ENCODE measurements at regions not wholly inside any gene's neighbourhood (a gene's known extent, or its start where the extent isn't known, plus 50 kb on each side); places are given as distances from the start of the nearest gene placed in this dataset.
A peak's percentile ranks its signal among the peaks of the same experiment; 100 is the strongest.

DNA sequence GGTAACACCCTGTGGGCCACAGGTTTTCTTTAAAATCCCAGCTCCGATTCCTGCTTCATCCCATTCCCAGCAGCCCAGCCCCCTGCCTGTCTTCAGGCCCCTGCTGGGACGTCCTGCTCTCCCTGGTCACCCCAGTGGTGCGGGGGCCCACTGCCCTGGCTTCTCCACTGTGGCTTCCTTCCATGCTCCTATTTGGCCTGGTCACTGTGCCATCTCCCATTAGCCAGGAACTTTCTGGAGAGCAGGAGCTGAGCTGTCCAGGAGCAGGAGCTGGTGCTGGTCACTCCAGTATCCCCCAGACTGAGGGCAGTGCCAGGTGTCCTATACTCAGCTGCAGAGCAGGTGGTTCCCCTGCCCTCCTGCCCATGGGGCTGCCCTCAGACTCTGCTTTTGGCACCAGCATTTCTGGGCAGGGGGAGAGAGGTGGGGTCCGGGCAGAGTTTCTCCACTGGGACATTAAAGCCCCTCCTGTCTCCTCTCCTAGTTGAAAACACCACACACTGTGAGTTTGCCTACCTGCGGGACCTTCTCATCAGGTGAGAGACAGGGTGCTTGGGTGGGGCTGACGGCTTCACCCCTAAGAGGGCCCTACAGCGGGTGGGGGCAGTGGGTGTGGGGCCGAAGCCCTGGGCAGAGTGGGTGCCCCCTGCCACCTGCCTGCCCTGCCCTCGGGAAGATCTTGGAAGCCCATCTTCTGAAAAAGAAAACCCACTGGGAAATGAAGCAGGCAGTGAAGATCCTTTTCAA, 356.2 kb downstream of the SEC14L1 start:
- H4K20me1 ChIP-seq (ENCODE audit: insufficient read depth, low read length), result peaks cover 16% of the 10 kb centered on the region; the same call in 1 of the 2 replicates
- no peak overlapping the region for H3K9ac ChIP-seq (ENCODE audit: insufficient read depth, low read depth, low read length)
- H3K9me3 ChIP-seq (ENCODE audit: low read length), result no peaks in the 10 kb centered on the region
- FAIRE-seq (no peak), ATAC-seq (no peak), DNase-seq (ENCODE audit: low spot score) (no peak)
- no peak overlapping the region for H2AFZ ChIP-seq (ENCODE audit: low read length)
- peaks cover 41 to 66% of the 10 kb centered on the region in 2 experiments for H3K36me3 ChIP-seq (replicated peaks in 1 of 2; ENCODE audit: control insufficient read depth in 1 of 2, insufficient read depth in 2 of 2, low read length in 2 of 2)
- CTCF ChIA-PET (ENCODE audit: low intra/inter-chr PET ratio, low total read pairs), result no interaction called here
- BruUV-seq (replicated peaks), result no TSS peak
- 100% methylated on average over 4 of the region's 9 CpGs for WGBS (ENCODE audit: low lambda C conversion rate)
- no peaks in the 10 kb centered on the region for H3K27me3 ChIP-seq (ENCODE audit: control insufficient read depth in 1 of 2, insufficient read depth in 2 of 2, low read length in 2 of 2)
- POLR2A ChIA-PET, result interaction anchor here (1.6 kb wide), 1 partner anchor 67 kb away, joined by 4 read pairs; no protein-coding TSS in a partner anchor
- no peak overlapping the region for H3K4me3 ChIP-seq (replicated peaks in 1 of 3; ENCODE audit: insufficient read depth in 1 of 3, low read depth in 2 of 3, low read length in 3 of 3)
- intact Hi-C loops (cut with micrococcal nuclease; ENCODE audit: unreplicated experiment), result no loop called here
- no peak overlapping the region for H3K4me2 ChIP-seq (ENCODE audit: low read depth, low read length)
- H3K4me1 ChIP-seq (ENCODE audit: insufficient read depth, low read length), result peaks cover 6% of the 10 kb centered on the region
- H3K79me2 ChIP-seq (ENCODE audit: insufficient read depth, low read length), result no peaks in the 10 kb centered on the region
- H3K27ac ChIP-seq (ENCODE audit: extremely low read length, insufficient read depth, low read length), result no peak overlapping the region
- in situ Hi-C loops (cut with HindIII; ENCODE audit: extremely low pct_ligation_motif_present, low pct_unique_long_range_greater_than_20kb), result loop anchor here (5.0 kb wide), 2 partner anchors 70 to 165 kb away; no protein-coding TSS in a partner anchor
- TF ChIP-seq, protein P1, sequence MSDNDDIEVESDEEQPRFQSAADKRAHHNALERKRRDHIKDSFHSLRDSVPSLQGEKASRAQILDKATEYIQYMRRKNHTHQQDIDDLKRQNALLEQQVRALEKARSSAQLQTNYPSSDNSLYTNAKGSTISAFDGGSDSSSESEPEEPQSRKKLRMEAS (IDR thresholded peaks at IDR 0.05), result no peak
- TF ChIP-seq, protein P2, sequence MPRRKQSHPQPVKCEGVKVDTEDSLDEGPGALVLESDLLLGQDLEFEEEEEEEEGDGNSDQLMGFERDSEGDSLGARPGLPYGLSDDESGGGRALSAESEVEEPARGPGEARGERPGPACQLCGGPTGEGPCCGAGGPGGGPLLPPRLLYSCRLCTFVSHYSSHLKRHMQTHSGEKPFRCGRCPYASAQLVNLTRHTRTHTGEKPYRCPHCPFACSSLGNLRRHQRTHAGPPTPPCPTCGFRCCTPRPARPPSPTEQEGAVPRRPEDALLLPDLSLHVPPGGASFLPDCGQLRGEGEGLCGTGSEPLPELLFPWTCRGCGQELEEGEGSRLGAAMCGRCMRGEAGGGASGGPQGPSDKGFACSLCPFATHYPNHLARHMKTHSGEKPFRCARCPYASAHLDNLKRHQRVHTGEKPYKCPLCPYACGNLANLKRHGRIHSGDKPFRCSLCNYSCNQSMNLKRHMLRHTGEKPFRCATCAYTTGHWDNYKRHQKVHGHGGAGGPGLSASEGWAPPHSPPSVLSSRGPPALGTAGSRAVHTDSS (CRISPR knock-in tag; conservative IDR thresholded peaks at IDR 0.05), result no peak
- TF ChIP-seq, protein P3, sequence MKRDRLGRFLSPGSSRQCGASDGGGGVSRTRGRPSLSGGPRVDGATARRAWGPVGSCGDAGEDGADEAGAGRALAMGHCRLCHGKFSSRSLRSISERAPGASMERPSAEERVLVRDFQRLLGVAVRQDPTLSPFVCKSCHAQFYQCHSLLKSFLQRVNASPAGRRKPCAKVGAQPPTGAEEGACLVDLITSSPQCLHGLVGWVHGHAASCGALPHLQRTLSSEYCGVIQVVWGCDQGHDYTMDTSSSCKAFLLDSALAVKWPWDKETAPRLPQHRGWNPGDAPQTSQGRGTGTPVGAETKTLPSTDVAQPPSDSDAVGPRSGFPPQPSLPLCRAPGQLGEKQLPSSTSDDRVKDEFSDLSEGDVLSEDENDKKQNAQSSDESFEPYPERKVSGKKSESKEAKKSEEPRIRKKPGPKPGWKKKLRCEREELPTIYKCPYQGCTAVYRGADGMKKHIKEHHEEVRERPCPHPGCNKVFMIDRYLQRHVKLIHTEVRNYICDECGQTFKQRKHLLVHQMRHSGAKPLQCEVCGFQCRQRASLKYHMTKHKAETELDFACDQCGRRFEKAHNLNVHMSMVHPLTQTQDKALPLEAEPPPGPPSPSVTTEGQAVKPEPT (CRISPR knock-in tag; IDR thresholded peaks at IDR 0.05; ENCODE audit: low read depth), result no peak
- TF ChIP-seq POLR2AphosphoS5 (IDR thresholded peaks at IDR 0.05; ENCODE audit: low read depth, low read length) (peak; percentile 26; the same call in 1 of the 2 replicates), POGZ (CRISPR knock-in tag; IDR thresholded peaks at IDR 0.05) (no peak), BRD4 (CRISPR knock-in tag; IDR thresholded peaks at IDR 0.05) (0 out of 2 replicates have a peak, but pooled peaks have one; percentile 18), HNF4A (CRISPR knock-in tag; IDR thresholded peaks at IDR 0.05) (no peak), ZNF563 (CRISPR knock-in tag; IDR thresholded peaks at IDR 0.05) (no peak), ZNF766 (CRISPR knock-in tag; IDR thresholded peaks at IDR 0.05; ENCODE audit: borderline replicate concordance) (no peak), AGO2 (optimal IDR thresholded peaks at IDR 0.05; ENCODE audit: low read depth, low read length) (peak; percentile 68), CBX2 (IDR thresholded peaks at IDR 0.05; ENCODE audit: low read depth, low read length) (no peak), CBX2 (CRISPR knock-in tag; IDR thresholded peaks at IDR 0.05; ENCODE audit: low read depth) (no peak), ZNF180 (CRISPR knock-in tag; IDR thresholded peaks at IDR 0.05; ENCODE audit: borderline replicate concordance, low read depth) (no peak), RBAK (CRISPR knock-in tag; IDR thresholded peaks at IDR 0.05) (no peak), ZNF124 (CRISPR knock-in tag; IDR thresholded peaks at IDR 0.05) (no peak), POLR2A (IDR thresholded peaks at IDR 0.05; ENCODE audit: insufficient read depth in 1 of 2, low read depth in 2 of 2, low read length in 2 of 2) (peak in 1 of 2 experiments; percentile 36; a peak in 1 of 4 replicates), SNRNP70 (IDR thresholded peaks at IDR 0.05; ENCODE audit: low read depth, low read length) (no peak)
- TF ChIP-seq, protein P4, sequence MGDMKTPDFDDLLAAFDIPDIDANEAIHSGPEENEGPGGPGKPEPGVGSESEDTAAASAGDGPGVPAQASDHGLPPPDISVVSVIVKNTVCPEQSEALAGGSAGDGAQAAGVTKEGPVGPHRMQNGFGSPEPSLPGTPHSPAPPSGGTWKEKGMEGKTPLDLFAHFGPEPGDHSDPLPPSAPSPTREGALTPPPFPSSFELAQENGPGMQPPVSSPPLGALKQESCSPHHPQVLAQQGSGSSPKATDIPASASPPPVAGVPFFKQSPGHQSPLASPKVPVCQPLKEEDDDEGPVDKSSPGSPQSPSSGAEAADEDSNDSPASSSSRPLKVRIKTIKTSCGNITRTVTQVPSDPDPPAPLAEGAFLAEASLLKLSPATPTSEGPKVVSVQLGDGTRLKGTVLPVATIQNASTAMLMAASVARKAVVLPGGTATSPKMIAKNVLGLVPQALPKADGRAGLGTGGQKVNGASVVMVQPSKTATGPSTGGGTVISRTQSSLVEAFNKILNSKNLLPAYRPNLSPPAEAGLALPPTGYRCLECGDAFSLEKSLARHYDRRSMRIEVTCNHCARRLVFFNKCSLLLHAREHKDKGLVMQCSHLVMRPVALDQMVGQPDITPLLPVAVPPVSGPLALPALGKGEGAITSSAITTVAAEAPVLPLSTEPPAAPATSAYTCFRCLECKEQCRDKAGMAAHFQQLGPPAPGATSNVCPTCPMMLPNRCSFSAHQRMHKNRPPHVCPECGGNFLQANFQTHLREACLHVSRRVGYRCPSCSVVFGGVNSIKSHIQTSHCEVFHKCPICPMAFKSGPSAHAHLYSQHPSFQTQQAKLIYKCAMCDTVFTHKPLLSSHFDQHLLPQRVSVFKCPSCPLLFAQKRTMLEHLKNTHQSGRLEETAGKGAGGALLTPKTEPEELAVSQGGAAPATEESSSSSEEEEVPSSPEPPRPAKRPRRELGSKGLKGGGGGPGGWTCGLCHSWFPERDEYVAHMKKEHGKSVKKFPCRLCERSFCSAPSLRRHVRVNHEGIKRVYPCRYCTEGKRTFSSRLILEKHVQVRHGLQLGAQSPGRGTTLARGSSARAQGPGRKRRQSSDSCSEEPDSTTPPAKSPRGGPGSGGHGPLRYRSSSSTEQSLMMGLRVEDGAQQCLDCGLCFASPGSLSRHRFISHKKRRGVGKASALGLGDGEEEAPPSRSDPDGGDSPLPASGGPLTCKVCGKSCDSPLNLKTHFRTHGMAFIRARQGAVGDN (CRISPR knock-in tag; IDR thresholded peaks at IDR 0.05), result peak; percentile 10; the same call in 1 of the 2 replicates

Data from HepG2 (cell line).